ENCODE measurements at regions not wholly inside any gene's neighbourhood (a gene's known extent, or its start where the extent isn't known, plus 50 kb on each side); places are given as distances from the start of the nearest gene placed in this dataset.
A peak's percentile ranks its signal among the peaks of the same experiment; 100 is the strongest.
"Not testable (repeated sequence)": the region's sequence is repeated elsewhere in the genome, so short reads cannot be mapped to it uniquely, and the experiment has no call there.

DNA sequence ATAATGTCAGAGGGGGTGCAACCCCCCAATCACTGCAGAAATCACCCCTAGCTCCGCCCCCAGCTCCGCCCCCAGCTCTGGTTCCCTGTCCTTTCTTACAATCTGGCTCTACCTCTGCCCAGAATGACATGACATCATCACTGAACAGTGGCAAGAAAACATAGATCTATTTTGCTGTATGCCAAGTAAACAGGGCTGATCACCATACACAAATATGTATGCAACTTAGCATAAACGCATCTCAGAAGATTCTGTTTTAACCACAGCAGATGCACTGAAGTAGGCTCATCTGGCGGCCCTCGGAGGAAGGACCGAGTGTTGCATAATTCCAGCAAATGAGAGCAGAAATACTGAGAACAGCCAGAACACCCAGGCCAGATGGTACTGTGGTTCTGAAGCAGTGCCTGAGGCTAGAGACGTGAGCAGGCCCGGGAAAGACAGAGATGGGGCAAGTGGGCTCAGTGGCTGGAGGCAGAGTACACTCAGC lies 293.3 kb upstream of the KLF14 start:
- peak; percentile 47 for DNase-seq

DNA sequence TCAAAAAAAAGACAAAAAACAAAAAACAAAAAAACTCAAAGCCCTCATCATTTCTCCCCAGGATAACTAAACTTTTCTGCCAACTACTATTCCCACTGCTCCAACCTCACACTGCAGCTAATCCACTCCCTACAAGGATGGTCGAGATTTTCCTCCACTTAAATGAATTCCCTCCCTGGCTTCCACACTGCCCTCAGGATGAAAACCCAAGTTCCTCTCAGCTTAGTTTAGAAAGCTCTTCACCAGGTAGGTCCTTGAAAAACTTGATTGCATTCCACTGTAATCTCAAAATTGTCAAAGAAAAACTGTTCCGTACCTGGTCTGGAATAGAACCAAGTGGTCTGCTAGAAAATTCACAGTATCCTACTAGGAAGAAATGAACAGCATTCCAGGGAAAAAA lies 294.3 kb upstream of the KLF14 start:
- DNase-seq = no peak

DNA sequence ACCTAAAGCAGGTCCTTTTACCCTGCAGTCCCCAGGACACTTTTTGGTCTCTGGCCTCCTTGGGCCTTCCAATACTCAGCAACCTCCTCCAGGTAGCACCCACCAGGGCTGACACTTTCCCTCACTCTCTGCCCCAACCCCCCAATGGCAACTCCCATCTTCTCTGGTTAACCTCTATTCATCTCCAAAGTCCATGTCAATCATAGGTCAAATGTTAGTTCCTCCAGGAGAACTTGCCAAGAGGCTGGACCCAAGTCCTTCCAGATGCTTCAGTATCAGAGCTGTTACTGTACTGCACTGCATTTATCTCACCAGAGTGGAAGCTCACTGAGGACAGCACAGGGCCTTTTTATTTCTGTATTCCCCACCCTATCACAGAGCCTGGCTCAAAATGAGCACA lies 295.0 kb upstream of the KLF14 start:
- DNase-seq = no peak

DNA sequence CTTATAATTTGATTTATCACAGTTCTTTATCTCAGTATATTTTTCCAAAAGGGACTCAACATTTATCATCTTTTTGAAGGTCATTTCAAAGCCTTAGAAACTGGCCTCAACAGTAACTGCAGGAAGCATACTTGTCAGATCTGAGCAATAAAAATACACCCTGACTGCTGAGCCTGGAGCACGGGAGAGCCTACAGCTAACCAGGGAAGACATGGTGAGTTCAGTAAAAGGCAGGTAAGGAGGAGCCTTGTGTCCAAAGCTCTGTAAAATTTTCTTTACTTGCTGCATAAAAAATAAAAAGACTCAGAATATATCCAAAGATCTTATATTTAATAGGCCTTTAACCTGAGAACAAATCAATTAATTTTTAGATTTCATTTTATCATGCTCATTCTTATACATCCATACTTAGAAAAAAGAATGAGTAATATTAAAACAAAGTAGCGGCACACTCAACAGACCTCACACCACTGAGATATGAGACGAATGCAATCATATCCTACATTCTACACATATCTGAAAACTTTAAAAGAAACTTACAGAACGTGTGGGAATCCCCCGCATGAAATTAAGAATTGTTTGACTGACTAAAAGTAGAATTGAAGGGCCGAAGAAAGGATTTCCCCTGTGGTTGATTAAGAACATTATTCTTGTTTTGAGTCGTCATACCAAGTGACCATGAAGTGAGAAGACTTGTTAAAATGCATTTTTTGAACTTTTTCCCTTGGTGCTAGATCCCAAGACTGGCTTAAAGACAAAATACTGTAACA lies 296.4 kb upstream of the MKLN1 start:
- DNase-seq = no peak

DNA sequence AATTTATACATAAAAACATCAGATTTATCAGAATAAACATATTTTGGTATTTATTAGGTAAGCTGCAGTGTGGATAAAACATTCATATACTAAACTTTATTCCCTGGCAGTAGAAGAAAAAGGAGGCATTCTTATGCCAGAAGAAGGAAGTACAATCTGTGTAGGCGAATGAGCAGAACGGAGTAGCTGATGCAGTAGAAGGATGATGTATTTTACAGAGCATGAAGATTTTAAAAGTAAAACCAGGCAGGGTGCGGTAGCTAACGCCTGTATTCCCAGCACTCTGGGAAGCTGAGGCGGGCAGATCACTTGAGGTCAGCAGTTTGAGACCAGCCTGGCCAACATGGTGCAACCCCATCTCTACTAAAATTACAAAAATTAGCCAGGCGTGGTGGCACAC lies 294.9 kb upstream of the MKLN1 start:
- DNase-seq = no peak

DNA sequence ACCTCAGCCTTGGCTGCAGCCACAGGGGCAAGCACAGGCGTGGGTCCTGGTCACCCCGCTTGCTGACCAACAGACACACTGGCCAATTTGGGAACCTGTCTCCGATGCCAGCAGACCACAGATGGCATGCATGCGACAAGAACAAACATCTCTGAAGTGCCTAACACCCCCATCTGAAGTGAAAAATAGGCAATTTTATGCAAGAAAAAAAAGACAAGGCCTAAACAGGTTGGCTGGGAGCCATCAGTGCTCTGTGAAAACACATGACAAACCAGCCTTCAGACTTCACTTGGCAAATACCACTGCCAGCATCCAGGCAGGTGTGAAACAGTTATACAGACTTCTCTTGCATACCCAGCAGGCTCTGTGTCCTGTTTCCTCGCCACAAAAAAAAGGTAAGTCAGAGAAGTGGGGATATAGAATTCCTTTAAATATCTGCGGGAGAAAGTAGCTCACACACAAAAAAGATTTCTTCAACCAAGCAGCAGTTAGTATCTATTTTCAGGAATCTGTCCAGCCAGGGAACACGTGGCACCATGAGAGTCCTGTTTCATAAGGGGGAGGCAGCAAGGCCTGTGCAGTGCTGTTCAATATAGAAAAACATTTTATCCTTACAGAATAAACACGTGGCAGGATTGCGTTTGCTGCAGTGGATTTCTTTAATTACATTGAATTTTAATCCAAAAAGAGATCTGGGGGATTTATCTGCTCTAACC lies 293.4 kb upstream of the MKLN1 start:
- DNase-seq = no peak

DNA sequence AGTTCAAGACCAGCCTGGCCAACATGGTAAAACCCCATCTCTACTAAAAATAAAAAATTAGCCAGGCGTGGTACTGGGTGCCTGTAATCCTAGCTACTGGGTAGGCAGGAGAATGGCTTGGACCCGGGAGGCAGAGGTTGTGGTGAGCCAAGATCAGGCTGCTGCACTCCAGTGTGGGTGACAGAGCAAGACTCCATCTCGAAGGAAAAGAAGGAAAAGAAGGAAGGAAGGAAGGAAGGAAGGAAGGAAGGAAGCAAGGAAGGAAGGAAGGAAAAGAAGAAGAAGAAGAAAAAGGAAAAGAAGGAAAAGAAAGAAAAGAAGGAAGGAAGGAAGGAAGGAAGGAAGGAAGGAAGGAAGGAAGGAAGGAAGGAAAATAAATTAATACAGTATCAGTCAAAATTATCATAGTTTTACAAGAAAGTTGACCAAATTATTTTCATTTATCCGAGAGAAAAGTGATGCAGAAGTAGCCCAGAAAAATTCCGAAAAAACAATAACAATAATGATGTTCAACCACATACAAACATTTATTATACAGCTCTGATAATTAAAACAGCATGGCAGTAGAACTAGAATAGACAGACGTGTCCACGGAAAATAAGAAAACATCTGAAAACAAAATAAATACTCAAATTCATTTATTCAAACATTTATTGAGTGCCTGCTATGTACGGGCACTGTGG lies 292.4 kb upstream of the MKLN1 start:
- DNase-seq = no peak

DNA sequence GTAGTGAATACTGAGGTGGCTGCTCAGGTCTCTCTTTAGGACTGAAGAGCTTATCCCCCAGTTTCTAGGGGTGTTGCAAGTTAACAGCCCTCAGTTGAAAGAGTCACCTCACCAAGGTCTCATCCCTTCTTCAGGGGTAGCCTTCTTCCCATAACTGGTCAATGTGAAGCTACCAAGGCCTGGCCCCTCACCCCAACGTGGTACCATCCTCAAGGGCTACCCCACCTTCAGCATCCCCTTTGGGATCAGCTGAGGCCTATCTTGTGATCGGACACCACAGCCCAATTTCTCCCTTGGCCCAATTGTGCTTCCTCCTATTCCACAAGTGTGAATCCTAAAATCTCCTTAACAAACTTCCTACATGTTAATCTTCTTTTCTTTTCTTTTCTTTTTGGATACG lies 289.5 kb upstream of the MKLN1 start:
- DNase-seq = no peak

DNA sequence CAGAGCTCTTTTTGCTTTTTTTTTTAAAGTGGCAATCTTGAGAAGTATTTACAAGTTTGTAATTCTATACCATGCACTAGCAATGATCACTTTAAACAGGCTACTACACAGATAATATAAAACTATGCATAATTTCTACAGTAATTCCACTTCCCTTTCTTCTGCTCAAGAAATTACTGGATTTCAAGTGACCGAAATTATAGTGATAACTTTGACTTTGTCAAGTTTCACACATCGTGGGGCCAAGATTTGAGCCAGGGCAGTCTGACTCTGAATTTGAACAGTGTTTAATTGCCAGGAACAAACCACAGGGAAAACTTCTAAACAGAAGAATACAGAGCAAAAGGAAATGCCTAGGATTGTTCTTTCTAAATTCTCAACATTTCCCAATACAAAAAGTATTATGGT lies 288.3 kb upstream of the MKLN1 start:
- no peak for DNase-seq

DNA sequence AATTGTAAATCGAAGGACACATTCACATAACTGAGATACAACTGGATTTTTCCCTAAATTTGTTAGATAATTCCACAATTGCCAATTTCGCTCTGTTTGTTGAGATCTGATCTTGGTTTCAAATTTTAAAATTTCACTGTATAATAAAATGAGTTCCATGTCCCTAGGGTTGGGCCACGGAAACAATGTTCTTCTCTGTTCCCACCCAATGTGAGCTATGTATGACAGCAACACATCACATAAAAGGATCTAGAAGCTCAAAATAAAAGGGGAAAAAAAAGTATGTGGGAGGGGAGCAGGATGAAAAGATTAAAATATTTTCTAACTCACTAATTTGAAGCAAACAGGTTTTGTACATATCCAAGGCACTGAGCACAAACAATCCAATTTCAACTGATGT lies 287.8 kb upstream of the MKLN1 start:
- no peak for DNase-seq

DNA sequence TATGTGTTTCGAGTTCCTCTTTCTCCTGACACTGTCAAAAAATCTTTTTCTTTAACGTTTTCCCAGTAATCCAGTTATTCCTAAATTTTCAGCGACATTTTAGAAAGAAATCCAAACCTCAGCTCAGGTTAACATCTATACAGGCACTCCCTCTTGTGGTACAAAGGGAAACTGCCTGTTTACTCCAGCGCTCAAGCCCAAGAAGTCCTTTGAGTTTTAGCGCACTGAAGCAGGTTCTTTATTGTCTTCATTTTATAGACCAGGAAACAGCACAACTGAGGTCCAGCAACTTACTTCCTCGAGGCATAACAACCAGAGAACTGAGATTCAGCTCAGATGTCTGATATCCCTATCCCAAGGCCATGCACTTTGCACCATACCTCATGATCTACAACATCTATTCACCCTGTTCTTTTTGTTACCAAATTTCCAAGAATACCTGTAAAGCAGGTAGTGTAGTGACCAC lies 287.2 kb upstream of the MKLN1 start:
- peak; percentile 44 for DNase-seq

DNA sequence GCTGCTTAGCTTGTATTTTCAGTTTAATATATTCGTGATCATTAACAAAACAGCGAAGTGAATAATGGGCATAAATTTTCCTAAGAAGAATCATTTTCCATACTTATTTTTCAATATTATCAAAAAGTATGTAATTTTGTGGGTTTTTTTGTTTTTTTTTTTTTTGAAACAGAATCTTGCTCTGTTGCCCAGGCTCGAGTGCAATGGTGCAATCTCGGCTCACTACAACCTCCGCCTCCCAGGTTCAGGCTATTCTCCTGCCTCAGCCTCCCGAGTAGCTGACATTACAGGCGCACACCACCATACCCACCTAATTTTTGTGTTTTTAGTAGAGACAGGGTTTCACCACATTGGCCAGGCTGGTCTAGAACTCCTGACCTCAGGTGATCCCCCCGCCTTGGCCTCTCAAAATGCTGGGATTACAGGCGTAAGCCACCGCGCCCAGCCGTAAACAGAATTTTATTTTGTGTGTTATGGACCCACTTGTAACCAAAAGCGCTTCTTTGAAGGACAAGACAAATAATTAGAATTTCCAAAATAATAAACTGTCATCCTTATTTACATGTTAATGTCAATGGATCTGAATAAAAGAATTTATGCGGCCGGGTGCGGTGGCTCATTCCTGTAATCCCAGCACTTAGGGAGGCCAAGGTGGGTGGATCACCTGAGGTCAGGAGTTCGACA lies 286.5 kb upstream of the MKLN1 start:
- DNase-seq = not testable (repeated sequence)

DNA sequence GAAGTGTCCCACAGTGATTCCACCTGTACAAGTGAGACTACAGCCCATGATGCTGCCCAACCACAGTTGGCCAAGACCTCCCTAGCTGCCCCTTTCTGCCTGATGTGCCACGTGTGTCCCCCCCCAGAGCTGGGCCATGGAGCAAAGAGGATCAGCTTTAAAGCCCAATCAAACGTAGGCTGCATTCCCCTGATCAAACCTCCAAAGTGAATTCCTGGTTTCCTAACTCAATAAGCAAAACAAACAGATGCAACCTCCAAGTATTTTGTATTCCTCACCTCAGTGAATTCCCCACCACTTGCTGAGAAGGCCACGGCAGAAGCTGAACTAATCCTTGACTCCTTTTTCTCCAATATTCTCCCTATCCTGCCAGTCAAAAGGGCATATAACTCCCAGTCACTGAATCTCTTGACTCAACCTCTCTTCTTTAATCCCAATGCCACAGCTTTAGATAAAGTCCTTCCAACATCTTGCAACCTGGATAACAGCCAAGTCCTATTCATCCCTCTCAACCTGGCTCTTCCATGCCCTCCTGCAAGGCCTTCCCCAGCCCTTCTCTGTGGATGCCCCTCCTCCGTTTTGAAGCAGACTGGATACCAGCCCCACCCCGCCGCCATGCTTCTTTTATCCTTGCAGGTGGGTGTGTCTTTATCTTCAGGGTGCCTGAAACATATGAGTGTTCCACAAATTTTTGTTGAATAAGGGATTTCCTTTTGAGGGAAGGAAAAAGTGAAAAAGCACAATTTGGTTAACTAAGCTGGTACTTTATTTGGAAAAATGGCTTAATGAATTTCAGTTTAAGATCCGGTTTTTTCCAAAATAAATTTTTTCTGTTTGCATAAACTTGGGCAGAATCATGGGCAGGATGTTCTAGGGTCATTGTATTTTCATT lies 285.2 kb upstream of the MKLN1 start:
- DNase-seq = no peak

DNA sequence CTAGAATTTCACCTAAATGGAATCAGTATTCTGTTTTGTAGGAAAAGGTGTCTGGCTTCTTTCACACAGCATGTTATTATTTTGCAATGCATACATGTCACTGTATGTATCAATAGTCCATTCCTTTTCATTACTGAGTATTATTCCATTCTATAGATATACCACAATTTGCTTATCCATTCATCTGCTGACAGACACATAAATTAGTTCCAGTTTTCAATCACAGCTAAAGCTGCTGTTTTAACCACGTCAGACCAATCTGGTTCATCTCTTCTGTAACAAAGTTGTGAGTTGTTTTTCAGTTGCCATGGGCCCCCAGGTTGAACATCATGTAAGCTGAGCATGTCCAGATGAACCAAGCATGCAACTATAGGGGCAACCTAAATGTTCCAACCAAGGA lies 282.1 kb upstream of the MKLN1 start:
- DNase-seq = no peak

DNA sequence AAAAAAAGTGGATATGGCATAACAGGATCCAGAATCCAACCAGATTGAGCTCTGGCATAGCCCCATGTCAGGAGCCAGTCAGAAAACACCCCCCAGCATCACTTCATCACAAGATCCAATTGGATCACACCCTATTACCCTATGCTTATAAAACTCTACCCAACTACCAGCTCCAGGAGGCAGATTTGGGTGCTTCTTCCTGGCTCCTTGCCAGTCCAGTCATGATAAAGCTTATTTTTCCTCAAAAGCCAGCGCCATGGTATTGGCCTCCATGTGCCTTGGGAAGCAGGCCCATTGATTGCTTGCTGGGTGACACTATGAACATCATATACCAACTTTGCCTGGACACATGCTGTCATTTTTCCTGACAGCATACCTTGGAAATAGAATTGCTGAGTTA lies 281.4 kb upstream of the MKLN1 start:
- no peak for DNase-seq

DNA sequence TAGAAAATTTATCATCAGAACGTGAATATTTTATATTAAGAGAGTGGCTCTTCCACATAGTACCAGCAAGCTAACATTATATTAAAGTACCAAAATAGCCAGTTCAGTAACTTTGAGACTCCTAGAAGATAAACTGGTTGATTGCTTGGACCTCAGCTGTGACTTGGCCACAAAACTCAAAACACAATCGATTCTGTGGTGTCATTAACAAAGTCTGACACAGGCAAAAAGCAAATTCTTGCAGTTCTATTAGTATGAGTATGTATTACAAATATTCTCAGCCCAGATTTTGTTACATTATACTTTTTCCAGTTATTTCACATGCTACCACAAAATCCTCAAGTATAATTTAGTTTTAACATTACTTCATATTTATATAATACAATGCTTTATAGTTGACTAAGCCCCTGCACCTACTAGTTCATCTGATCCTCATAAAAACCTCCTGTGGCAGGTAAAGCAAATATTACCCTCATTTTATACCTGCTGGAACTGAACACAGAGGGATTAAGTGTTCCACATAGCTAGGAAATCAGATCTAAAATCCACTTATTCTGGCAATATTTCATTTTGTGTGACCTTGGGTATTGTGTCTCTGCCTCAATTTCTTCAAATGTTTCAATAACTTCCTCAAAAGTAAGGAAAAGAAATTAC lies 279.9 kb upstream of the MKLN1 start:
- DNase-seq = no peak

DNA sequence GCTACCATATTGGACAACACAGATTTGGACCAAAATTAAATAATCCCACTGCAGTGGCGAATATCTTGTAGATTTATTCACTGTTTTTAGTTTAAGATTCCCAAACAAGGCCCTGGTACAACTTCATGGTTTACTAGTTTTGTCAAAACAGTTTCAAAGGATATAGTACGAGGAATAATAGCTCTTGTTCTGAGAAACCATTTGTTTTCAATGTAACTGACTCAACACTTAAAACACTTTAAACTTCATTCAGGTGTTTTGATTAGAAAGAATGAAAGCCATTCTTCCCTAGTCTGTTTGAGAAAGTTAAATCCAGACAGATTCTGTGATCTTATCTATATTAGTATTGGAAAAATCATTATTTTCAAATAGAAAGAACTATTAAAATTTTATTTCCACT lies 276.4 kb upstream of the MKLN1 start:
- no peak for DNase-seq

DNA sequence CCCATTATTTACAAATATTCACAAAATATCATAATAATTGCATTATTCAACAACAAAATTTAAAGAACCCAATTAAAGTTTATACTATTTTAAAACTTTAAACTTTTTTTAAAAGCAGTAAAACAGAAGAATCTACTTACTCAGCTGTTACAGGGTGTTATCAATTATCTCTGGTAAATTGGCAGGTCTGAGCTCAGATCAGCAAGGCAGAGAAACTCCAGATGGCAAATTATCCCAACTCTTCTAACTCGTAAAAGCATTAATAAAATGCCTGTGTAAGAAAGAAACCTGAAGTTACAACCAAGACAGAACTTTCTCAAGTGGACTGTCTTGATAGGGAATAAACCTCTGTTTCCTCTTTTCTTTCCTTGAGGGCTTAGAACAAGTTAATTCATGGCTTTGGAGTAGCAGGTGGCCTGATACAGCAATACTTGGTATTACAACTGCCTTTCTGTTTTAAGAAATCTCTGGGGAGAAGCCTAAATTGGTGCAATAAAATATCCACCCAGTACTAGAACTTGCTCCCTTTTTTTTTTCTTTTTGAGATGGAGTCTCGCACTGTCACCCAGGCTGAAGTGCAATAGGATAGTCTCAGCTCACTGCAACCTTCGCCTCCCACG lies 275.3 kb upstream of the MKLN1 start:
- DNase-seq = no peak

DNA sequence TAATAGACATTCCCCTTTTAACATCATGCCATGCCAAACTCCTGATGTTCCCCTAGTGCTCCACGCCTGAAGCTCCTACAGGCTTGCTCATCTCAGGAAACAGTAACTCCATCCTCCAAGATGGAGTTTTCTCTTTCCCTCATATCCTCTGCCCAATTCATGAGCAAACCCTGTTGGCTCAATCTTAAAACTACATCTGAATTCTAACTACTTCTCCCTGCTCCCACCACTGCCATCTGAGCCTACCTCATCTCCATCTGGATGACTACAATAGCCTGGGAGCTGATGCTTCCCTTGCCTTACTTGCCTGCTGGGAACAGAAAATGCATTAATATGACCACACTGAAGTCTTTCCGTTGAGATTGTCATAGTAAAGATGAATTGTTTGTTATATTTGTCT lies 271.7 kb upstream of the MKLN1 start:
- no peak for DNase-seq

DNA sequence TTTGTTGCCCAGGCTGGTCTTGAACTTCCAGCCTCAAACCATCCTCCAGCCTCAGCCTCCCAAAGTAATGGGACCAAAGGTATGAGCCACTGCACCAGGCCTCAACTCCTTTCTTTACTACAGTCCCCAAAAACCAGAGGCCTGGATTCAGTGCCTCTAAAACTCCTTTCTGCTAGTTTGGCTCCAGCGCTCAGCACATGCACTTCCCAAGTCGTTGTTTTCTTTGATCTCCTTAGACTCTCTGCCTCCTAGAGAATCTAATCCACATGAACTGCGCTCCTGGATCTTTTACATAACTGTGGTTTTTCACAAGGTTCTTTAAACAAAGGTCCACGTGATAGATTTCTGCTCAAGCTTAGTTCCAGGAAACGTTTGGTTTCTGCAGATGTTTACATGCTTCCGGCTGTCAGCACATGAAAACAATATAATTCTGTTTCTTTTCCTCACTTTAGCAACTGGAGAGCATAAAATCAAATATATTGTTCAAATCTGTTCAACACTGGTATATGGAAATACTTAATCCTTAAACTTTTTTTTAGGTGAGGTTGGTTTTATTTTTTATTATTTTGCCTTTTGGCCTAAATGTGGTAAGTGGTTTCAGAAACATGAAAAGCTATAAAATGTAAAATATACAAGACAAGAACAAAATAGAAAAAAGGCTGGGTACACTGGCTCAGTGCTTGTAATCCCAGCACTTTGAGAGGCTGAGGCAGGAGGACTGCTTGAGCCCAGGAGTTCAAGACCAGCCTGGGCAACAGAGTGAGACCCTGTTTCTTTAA lies 270.5 kb upstream of the MKLN1 start:
- DNase-seq = no peak

DNA sequence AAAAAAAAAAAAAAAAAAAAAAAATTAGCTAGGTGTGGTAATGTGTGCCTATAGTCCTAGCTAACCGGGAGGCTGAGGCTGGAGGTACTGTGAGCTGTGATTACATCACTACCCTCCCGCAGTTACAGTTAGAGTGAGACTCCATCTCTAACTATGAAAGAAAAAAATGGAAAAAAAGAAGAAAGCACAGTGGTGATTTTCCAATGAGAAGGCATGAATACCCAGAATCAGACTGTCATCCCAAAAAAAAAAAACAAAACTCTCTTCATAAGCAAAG lies 269.9 kb upstream of the MKLN1 start:
- DNase-seq = peak; percentile 41
